Mesodermal cell (in vitro differentiated cells): ENCODE measurements at regions not wholly inside any gene's neighbourhood (a gene's known extent, or its start where the extent isn't known, plus 50 kb on each side); places are given as distances from the start of the nearest gene placed in this dataset.
A peak's percentile ranks its signal among the peaks of the same experiment; 100 is the strongest.
"Not testable (repeated sequence)": the region's sequence is repeated elsewhere in the genome, so short reads cannot be mapped to it uniquely, and the experiment has no call there.

Experiments used
- H3K27ac ChIP-seq: 2 replicates; pipeline ENCODE4 v1.7.0; 2013; ENCODE audit warnings: mild to moderate bottlenecking, low read depth, low read length, moderate library complexity; ENCODE audit not compliant: severe bottlenecking
- H3K36me3 ChIP-seq: 2 replicates; pipeline ENCODE4 v1.7.1; 2013; ENCODE audit warnings: mild to moderate bottlenecking, low read length, moderate library complexity; ENCODE audit not compliant: control insufficient read depth, insufficient read depth
- H3K4me1 ChIP-seq: one replicate; pipeline ENCODE4 v1.7.1; 2013; ENCODE audit warnings: mild to moderate bottlenecking, low read length; ENCODE audit not compliant: insufficient read depth, control insufficient read depth, poor library complexity, severe bottlenecking
- H3K4me3 ChIP-seq: 2 replicates; pipeline ENCODE4 v1.7.0; 2013; ENCODE audit warnings: low read length, control low read depth, mild to moderate bottlenecking; ENCODE audit not compliant: insufficient read depth, poor library complexity, severe bottlenecking; ENCODE audit errors: extremely low read depth
- H3K9me3 ChIP-seq: 2 replicates; pipeline ENCODE4 v1.7.1; 2013; ENCODE audit warnings: mild to moderate bottlenecking, low read length, moderate library complexity; ENCODE audit not compliant: control insufficient read depth
- WGBS, 2 experiments: methylation state at CpG; one replicate each; pipeline ENCODE4 v1.1.5; 2013; ENCODE audit warnings: missing lambda C conversion rate in 2 of 2; ENCODE audit not compliant: insufficient coverage in 2 of 2; 5-methylcytosine and 5-hydroxymethylcytosine counted together

GRCh38 chr16:65375651-65376050, 253.8 kb upstream of the CDH11 start:
- H3K4me1 ChIP-seq: peaks cover 21% of the 10 kb centered on the region
- H3K4me3 ChIP-seq: no peak overlapping the region
- H3K36me3 ChIP-seq: no peaks in the 10 kb centered on the region
- H3K9me3 ChIP-seq: no peaks in the 10 kb centered on the region
- WGBS, 2 experiments: 93 to 100% methylated on average over 1 of the region's 1 CpG
- no peak overlapping the region for H3K27ac ChIP-seq

- peaks cover 21% of the 10 kb centered on the region for H3K4me1 ChIP-seq
Observed at GRCh38 chr16:65373097-65373496, 251.2 kb upstream of the CDH11 start.

GRCh38 chr16:65372171-65372570, 250.3 kb upstream of the CDH11 start:
- Histone ChIP-seq H3K27ac (no peak overlapping the region), H3K4me3 (no peak overlapping the region), H3K4me1 (peaks cover 21% of the 10 kb centered on the region), H3K36me3 (no peaks in the 10 kb centered on the region), H3K9me3 (peaks cover 8% of the 10 kb centered on the region)

More at GRCh38 chr16:65373097-65373496, 251.2 kb upstream of the CDH11 start:
- H3K36me3 ChIP-seq: no peaks in the 10 kb centered on the region
- WGBS, 2 experiments: 83 to 87% methylated on average over 2 to 3 of the region's 3 CpGs
- peaks cover 8% of the 10 kb centered on the region for H3K9me3 ChIP-seq
- H3K4me3 ChIP-seq: no peak overlapping the region
- peak overlapping the region; percentile 2 for H3K27ac ChIP-seq

GRCh38 chr16:65365732-65366715, 244.2 kb upstream of the CDH11 start:
- no peaks in the 10 kb centered on the region for H3K4me1 ChIP-seq
- H3K27ac ChIP-seq: no peak overlapping the region
- 86 to 95% methylated on average over 4 to 5 of the region's 9 CpGs for WGBS, 2 experiments
- H3K4me3 ChIP-seq: no peak overlapping the region
- H3K36me3 ChIP-seq: no peaks in the 10 kb centered on the region
- H3K9me3 ChIP-seq: peaks cover 8% of the 10 kb centered on the region

- H3K4me1 ChIP-seq, H3K4me3 ChIP-seq, H3K36me3 ChIP-seq, H3K27ac ChIP-seq: not testable (repeated sequence)
- H3K9me3 ChIP-seq: peaks cover 13% of the 10 kb centered on the region
- WGBS, 2 experiments: 93 to 97% methylated on average over 4 to 13 of the region's 14 CpGs
Observed at GRCh38 chr16:65356721-65357120, 234.9 kb upstream of the CDH11 start.

GRCh38 chr16:65355706-65356105, 233.8 kb upstream of the CDH11 start:
- H3K4me1 ChIP-seq: no peaks in the 10 kb centered on the region
- no peak overlapping the region for H3K27ac ChIP-seq
- H3K9me3 ChIP-seq: peaks cover 13% of the 10 kb centered on the region
- H3K36me3 ChIP-seq: no peaks in the 10 kb centered on the region
- no peak overlapping the region for H3K4me3 ChIP-seq

GRCh38 chr16:65353183-65353582, 231.3 kb upstream of the CDH11 start:
- no peak overlapping the region for H3K4me3 ChIP-seq
- no peak overlapping the region for H3K27ac ChIP-seq
- H3K4me1 ChIP-seq: no peaks in the 10 kb centered on the region
- no CpG with 5 or more reads among the region's 1 CpG for WGBS, 2 experiments
- no peaks in the 10 kb centered on the region for H3K36me3 ChIP-seq
- peaks cover 13% of the 10 kb centered on the region for H3K9me3 ChIP-seq

GRCh38 chr16:65349626-65350025, 227.8 kb upstream of the CDH11 start:
- H3K36me3 ChIP-seq: no peaks in the 10 kb centered on the region
- H3K27ac ChIP-seq: no peak overlapping the region
- WGBS, 2 experiments: 90 to 100% methylated on average over 1 to 2 of the region's 7 CpGs
- no peaks in the 10 kb centered on the region for H3K4me1 ChIP-seq
- no peaks in the 10 kb centered on the region for H3K9me3 ChIP-seq
- H3K4me3 ChIP-seq: no peak overlapping the region

GRCh38 chr16:65343556-65343955, 221.7 kb upstream of the CDH11 start:
- no peak overlapping the region for H3K4me3 ChIP-seq
- H3K27ac ChIP-seq: no peak overlapping the region
- no peaks in the 10 kb centered on the region for H3K36me3 ChIP-seq
- H3K4me1 ChIP-seq: no peaks in the 10 kb centered on the region
- no peaks in the 10 kb centered on the region for H3K9me3 ChIP-seq
- no CpG with 5 or more reads among the region's 2 CpGs for WGBS, 2 experiments

- WGBS, 2 experiments: 82 to 98% methylated on average over 5 to 8 of the region's 8 CpGs
- Histone ChIP-seq H3K4me1 (no peaks in the 10 kb centered on the region), H3K27ac (no peak overlapping the region), H3K4me3 (no peak overlapping the region), H3K9me3 (no peaks in the 10 kb centered on the region), H3K36me3 (no peaks in the 10 kb centered on the region)
Observed at GRCh38 chr16:65342231-65342866, 220.5 kb upstream of the CDH11 start.

GRCh38 chr16:65339062-65339461, 217.2 kb upstream of the CDH11 start:
- 88% methylated on average over 1 of the region's 2 CpGs; no CpG with 5 or more reads in 1 of the 2 experiments for WGBS, 2 experiments
- Histone ChIP-seq H3K4me3 (no peak overlapping the region), H3K9me3 (no peaks in the 10 kb centered on the region), H3K36me3 (no peaks in the 10 kb centered on the region), H3K27ac (no peak overlapping the region), H3K4me1 (no peaks in the 10 kb centered on the region)
